K562 (cell line): ENCODE measurements at regions not wholly inside any gene's neighbourhood (a gene's known extent, or its start where the extent isn't known, plus 50 kb on each side); places are given as distances from the start of the nearest gene placed in this dataset.

ENCODE experiments used
- ATAC-seq: fragments of 200-7000 bp; cut with Tn5 transposase; 3 replicates; pipeline ENCODE4 v1.9.1; 2020; ENCODE audit warnings: moderate library complexity
- BruUV-seq: library from RNA; stranded (reverse); fragments of 400-500 nt; replicated peaks from 2 replicates; lab custom pipeline; 2021; lab: Mats Ljungman, UMichigan
- CTCF ChIA-PET: fragments of 300-600 bp; formaldehyde crosslinking; extraction: SDS; loops from one replicate; lab custom pipeline; 2021; ENCODE audit warnings: low intra/inter-chr PET ratio; lab: Yijun Ruan, JAX
- POLR2A ChIA-PET: fragments of 300-600, 350-650 bp; sonication (Branson Sonifier 250); formaldehyde crosslinking; extraction: SDS; loops from one replicate; lab custom pipeline; 2021; ENCODE audit warnings: antibody characterized with exemption, inconsistent platforms; lab: Yijun Ruan, JAX
- DNase-seq, 4 experiments: peaks; one replicate each; pipeline versions ENCODE4 v3.0.0 to v3.0.0-alpha.2; 2011 to 2018; ENCODE audit warnings: low spot score in 3 of 4, mixed read lengths in 3 of 4; ENCODE audit errors: extremely low read depth in 1 of 4
- FAIRE-seq: peaks from 2 replicates; lab custom pipeline; 2011; peaks lifted over from hg19 to GRCh38; lab: Jason Lieb, UNC
- H2AFZ ChIP-seq: 2 replicates; pipeline ENCODE4 v1.6.0; 2011; ENCODE audit warnings: low read depth, low read length, control low read depth, inconsistent platforms
- H3K27ac ChIP-seq: fragments of 200-600 bp; 3 replicates; pipeline ENCODE4 v1.8.0; 2011; ENCODE audit warnings: low read depth, mild to moderate bottlenecking, control low read depth, inconsistent platforms, low read length, moderate library complexity, mixed read lengths; ENCODE audit errors: extremely low read depth
- H3K27me3 ChIP-seq, 2 experiments: fragments of 300-600 bp in 1 of 2; 2 replicates in 1 of 2; 3 replicates in 1 of 2; pipeline versions ENCODE4 v1.6.0 to v1.8.0; 2011; ENCODE audit warnings: inconsistent platforms in 2 of 2, low read length in 2 of 2, mild to moderate bottlenecking in 1 of 2, mixed read lengths in 1 of 2, moderate library complexity in 1 of 2; ENCODE audit not compliant: control insufficient read depth in 2 of 2, insufficient read depth in 2 of 2
- H3K36me3 ChIP-seq: fragments of 300-600 bp; 3 replicates; pipeline ENCODE4 v1.8.0; 2011; ENCODE audit warnings: mild to moderate bottlenecking, low read length, inconsistent platforms; ENCODE audit not compliant: control insufficient read depth, insufficient read depth
- H3K4me1 ChIP-seq, 2 experiments: fragments of 200-600 bp in 1 of 2; replicated peaks in 1 of 2; 2 replicates in 1 of 2; 3 replicates in 1 of 2; pipeline versions ENCODE4 v1.5.1 to v1.8.0; 2011; ENCODE audit warnings: inconsistent platforms in 2 of 2, low read length in 2 of 2, mild to moderate bottlenecking in 1 of 2, mixed read lengths in 1 of 2, moderate library complexity in 1 of 2; ENCODE audit not compliant: control insufficient read depth in 2 of 2, insufficient read depth in 2 of 2
- H3K4me2 ChIP-seq: 2 replicates; pipeline ENCODE4 v1.6.1; 2011; ENCODE audit warnings: low read length, control low read depth, inconsistent platforms, mixed read lengths; ENCODE audit not compliant: insufficient read depth
- H3K4me3 ChIP-seq: fragments of 200-600 bp; sonication (generic), shearing (Covaris generic); 2 replicates; pipeline ENCODE4 v1.5.1; 2016; ENCODE audit warnings: control low read depth, inconsistent platforms
- H3K79me2 ChIP-seq: fragments of 200-600 bp; 3 replicates; pipeline ENCODE4 v1.8.0; 2011; ENCODE audit warnings: low read length, inconsistent platforms; ENCODE audit not compliant: control insufficient read depth, insufficient read depth
- H3K9ac ChIP-seq, 2 experiments: 2 replicates each; pipeline versions ENCODE4 v1.6.0 to v1.6.1; 2011; ENCODE audit warnings: low read depth in 2 of 2, low read length in 2 of 2, control low read depth in 1 of 2, inconsistent platforms in 1 of 2, mild to moderate bottlenecking in 1 of 2, mixed read lengths in 1 of 2; ENCODE audit not compliant: insufficient read depth in 1 of 2
- H3K9me1 ChIP-seq: one replicate; pipeline ENCODE4 v1.6.0; 2011; ENCODE audit warnings: inconsistent platforms, mild to moderate bottlenecking, low read length, moderate library complexity; ENCODE audit not compliant: control insufficient read depth, insufficient read depth
- H3K9me3 ChIP-seq: replicated peaks from 2 replicates; pipeline ENCODE4 v1.5.1; 2011; ENCODE audit warnings: low read depth, low read length, inconsistent platforms; ENCODE audit not compliant: control insufficient read depth, insufficient read depth
- H4K20me1 ChIP-seq: replicated peaks from 2 replicates; pipeline ENCODE4 v1.6.1; 2011; ENCODE audit warnings: low read length, inconsistent platforms, mixed read lengths; ENCODE audit not compliant: control insufficient read depth, insufficient read depth
- ARID3A ChIP-seq: IDR thresholded peaks from 2 replicates; pipeline ENCODE4 v1.6.1; 2012; ENCODE audit warnings: low read depth, low read length, improper control_type of control experiment, borderline replicate concordance
- CBFB ChIP-seq: sonication (generic); formaldehyde crosslinking; IDR thresholded peaks from 2 replicates; pipeline ENCODE4 v1.4.0; 2020; ENCODE audit warnings: mild to moderate bottlenecking, missing genetic modification reagents
- CCAR2 ChIP-seq: fragments of 200-400 bp; formaldehyde crosslinking; IDR thresholded peaks from 2 replicates; pipeline ENCODE4 v1.6.1; 2017; ENCODE audit warnings: mild to moderate bottlenecking, low read depth, low read length
- POU5F1 ChIP-seq: fragments of 150-350 bp; IDR thresholded peaks from 2 replicates; pipeline ENCODE4 v1.6.1; 2014; ENCODE audit warnings: borderline replicate concordance, low read length, low read depth, mild to moderate bottlenecking; ENCODE audit not compliant: partially characterized antibody
- RREB1 ChIP-seq: fragments of 250-450 bp; sonication (Bioruptor Pico); IDR thresholded peaks from 2 replicates; pipeline ENCODE4 v1.4.0; 2020
- TCF7L2 ChIP-seq: fragments of 150-350 bp; IDR thresholded peaks from 2 replicates; pipeline ENCODE4 v1.6.1; 2016; ENCODE audit warnings: low read depth, mild to moderate bottlenecking, low read length, moderate library complexity
- VEZF1 ChIP-seq: fragments of 200-800 bp; sonication (Bioruptor generic); IDR thresholded peaks from 2 replicates; pipeline ENCODE4 v1.6.1; 2017; ENCODE audit warnings: missing genetic modification characterization, missing compliant biosample characterization
- ZBTB2 ChIP-seq: fragments of 450-650 bp; IDR thresholded peaks from 2 replicates; pipeline ENCODE4 v1.6.1; 2016; ENCODE audit warnings: antibody characterized with exemption
- ZNF133 ChIP-seq: fragments of 250-450 bp; sonication (Bioruptor Pico); IDR thresholded peaks from 2 replicates; pipeline ENCODE4 v1.4.0; 2020; ENCODE audit warnings: mild to moderate bottlenecking
- ZNF175 ChIP-seq: fragments of 200-800 bp; sonication (Bioruptor generic); IDR thresholded peaks from 2 replicates; pipeline ENCODE4 v1.6.1; 2016; ENCODE audit warnings: low read depth, mild to moderate bottlenecking, missing genetic modification characterization, missing compliant biosample characterization
- ZNF76 ChIP-seq: fragments of 250-450 bp; sonication (Bioruptor Pico); IDR thresholded peaks from 2 replicates; pipeline ENCODE4 v1.4.0; 2020; ENCODE audit warnings: mild to moderate bottlenecking, moderate library complexity, borderline replicate concordance
- WGBS: fragments of 100-300 bp; shearing (Covaris generic); methylation state at CpG from one replicate; pipeline ENCODE4 v1.1.6; 2016; ENCODE audit warnings: low coverage, mixed read lengths; ENCODE audit not compliant: insufficient coverage; ENCODE audit errors: missing lambda C conversion rate; 5-methylcytosine and 5-hydroxymethylcytosine counted together
- in situ Hi-C: fragments of 300-500 bp; cut with MboI; formaldehyde crosslinking; loops from 4 replicates; pipeline ENCODE4 v1.15.0; 2018; ENCODE audit warnings: inconsistent platforms, mixed read lengths
- intact Hi-C: fragments of 100-400 bp; cut with micrococcal nuclease; formaldehyde crosslinking; loops from 2 replicates; pipeline ENCODE4 v1.14.2; 2022

- no peak for TF ChIP-seq RREB1 (CRISPR knock-in tag)
These were observed 529.8 kb upstream of the ACTRT1 start (continued) for GRCh38 chrX:128582036-128582435.

- no peak for FAIRE-seq
- Histone ChIP-seq H3K79me2 (no peaks in the 10 kb centered on the region), H3K4me1 (no peaks in the 10 kb centered on the region), H3K9me1 (no peaks in the 10 kb centered on the region), H3K27ac (no peak overlapping the region), H3K36me3 (no peaks in the 10 kb centered on the region), H3K4me2 (no peak overlapping the region), H3K9ac (no peak overlapping the region), H3K27me3 (no peaks in the 10 kb centered on the region), H4K20me1 (no peaks in the 10 kb centered on the region), H3K9me3 (no peaks in the 10 kb centered on the region), H3K4me3 (no peak overlapping the region), H2AFZ (no peak overlapping the region)
- intact Hi-C loops (no loop called here), in situ Hi-C loops (no loop called here)
- no TSS peak for BruUV-seq
- no peak for ATAC-seq
- ChIA-PET CTCF (no interaction called here), POLR2A (no interaction called here)
- 0% methylated on average over 2 of the region's 2 CpGs for WGBS
- no peak for DNase-seq
- no peak for TF ChIP-seq POU5F1
- TF ChIP-seq ARID3A: no peak
- no peak for TF ChIP-seq ZNF76 (CRISPR knock-in tag)
- no peak for TF ChIP-seq VEZF1
- no peak for TF ChIP-seq ZNF175 (CRISPR knock-in tag)
- no peak for TF ChIP-seq CBFB (CRISPR knock-in tag)
- TF ChIP-seq ZBTB2: no peak
- no peak for TF ChIP-seq TCF7L2
- TF ChIP-seq ZNF133 (CRISPR knock-in tag): no peak
- no peak for TF ChIP-seq CCAR2
These were observed 529.4 kb upstream of the ACTRT1 start for GRCh38 chrX:128581615-128582014.
